Sigmoid colon (tissue), 6 donors: ENCODE measurements at regions not wholly inside any gene's neighbourhood (a gene's known extent, or its start where the extent isn't known, plus 50 kb on each side); places are given as distances from the start of the nearest gene placed in this dataset.
"Not testable (repeated sequence)": the region's sequence is repeated elsewhere in the genome, so short reads cannot be mapped to it uniquely, and the experiment has no call there.

Experiments used
- DNase-seq: peaks from one replicate; pipeline ENCODE4 v3.0.0-alpha.2; 2019
- H3K27ac ChIP-seq, 4 donors: fragments of 200-600 bp; sonication (generic); one replicate each; pipeline ENCODE4 v1.5.1; 2016 to 2019; ENCODE audit warnings: mild to moderate bottlenecking in 1 of 4
- H3K27me3 ChIP-seq, 3 donors: fragments of 200-600 bp; sonication (generic); one replicate each; pipeline ENCODE4 v1.5.1; 2019; ENCODE audit warnings: mild to moderate bottlenecking in 1 of 3
- H3K36me3 ChIP-seq, 4 donors: fragments of 200-600 bp; sonication (generic); one replicate each; pipeline ENCODE4 v1.5.1; 2016 to 2019
- H3K4me1 ChIP-seq, 4 donors: fragments of 200-600 bp; sonication (generic); one replicate each; pipeline ENCODE4 v1.5.1; 2017 to 2019
- H3K4me3 ChIP-seq, 4 donors: fragments of 200-600 bp; sonication (generic); one replicate each; pipeline ENCODE4 v1.5.1; 2017 to 2019; ENCODE audit warnings: mild to moderate bottlenecking in 2 of 4, moderate library complexity in 1 of 4
- H3K9me3 ChIP-seq, 4 donors: fragments of 200-600 bp in 3 of 4; sonication (generic) in 3 of 4; one replicate each; pipeline versions ENCODE4 v1.5.1 to v1.6.1; 2013 to 2019
- CTCF ChIP-seq, 4 experiments: fragments of 450-650 bp in 3 of 4; fragments of 200-600 bp in 1 of 4; IDR thresholded peaks; one replicate each; pipeline ENCODE4 v1.5.1; 2016 to 2019; ENCODE audit warnings: antibody characterized with exemption in 4 of 4, mild to moderate bottlenecking in 3 of 4, moderate library complexity in 2 of 4
- EP300 ChIP-seq, 4 donors: sonication (generic); formaldehyde crosslinking; IDR thresholded peaks; one replicate each; pipeline ENCODE4 v1.6.1; 2017; ENCODE audit warnings: antibody characterized with exemption in 4 of 4
- POLR2A ChIP-seq, 2 donors: fragments of 450-650 bp; IDR thresholded peaks; one replicate each; pipeline ENCODE4 v1.6.1; 2016; ENCODE audit warnings: antibody characterized with exemption in 2 of 2, mild to moderate bottlenecking in 2 of 2, moderate library complexity in 2 of 2
- POLR2AphosphoS5 ChIP-seq, 4 donors: sonication (generic); formaldehyde crosslinking; IDR thresholded peaks; one replicate each; pipeline ENCODE4 v1.6.1; 2017; ENCODE audit warnings: antibody characterized with exemption in 4 of 4
- WGBS, 2 donors: extraction: QIAGEN DNeasy Blood & Tissue Kit; methylation state at CpG; one replicate each; pipeline ENCODE4 v1.1.7; 2013; 5-methylcytosine and 5-hydroxymethylcytosine counted together
- intact Hi-C: fragments of 100-400 bp; cut with DNase I; formaldehyde crosslinking; loops from one replicate; pipeline ENCODE4 v1.15.1; 2023
- donor health status: healthy with polysubstance abuse.
- donor health status: healthy.

DNA sequence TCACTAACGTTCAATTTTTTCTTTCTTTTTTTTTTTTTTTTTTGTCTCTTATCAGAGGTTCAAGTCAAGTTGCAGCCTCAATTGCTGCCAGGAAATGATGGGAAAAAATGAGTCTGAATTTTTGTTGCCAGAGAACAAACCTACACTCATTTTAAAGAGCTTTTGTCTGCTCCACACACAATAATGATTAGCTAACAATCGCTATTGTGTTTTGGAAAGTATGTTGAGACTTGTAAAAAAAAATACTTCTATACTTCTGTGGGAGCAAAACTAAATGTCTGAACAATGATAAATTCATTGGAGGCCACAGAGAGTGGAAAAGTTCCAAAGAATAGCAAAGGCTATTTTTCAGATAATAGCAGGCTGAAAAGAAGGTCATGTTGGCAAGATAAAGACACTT lies 176.3 kb upstream of the LMCD1 start:
- Histone ChIP-seq H3K36me3 (no peaks in the 10 kb centered on the region), H3K4me3 (no peak overlapping the region), H3K9me3 (no peaks in the 10 kb centered on the region), H3K4me1 (no peaks in the 10 kb centered on the region), H3K27ac (no peak overlapping the region), H3K27me3 (no peaks in the 10 kb centered on the region)
- DNase-seq: no peak
- WGBS, 2 donors: 86 to 90% methylated on average over 2 of the region's 2 CpGs
- intact Hi-C loops: no loop called here
- TF ChIP-seq CTCF (IDR thresholded peaks at IDR 0.05) (no peak), POLR2AphosphoS5 (IDR thresholded peaks at IDR 0.05) (no peak), POLR2A (IDR thresholded peaks at IDR 0.05) (no peak), EP300 (IDR thresholded peaks at IDR 0.05) (no peak)

DNA sequence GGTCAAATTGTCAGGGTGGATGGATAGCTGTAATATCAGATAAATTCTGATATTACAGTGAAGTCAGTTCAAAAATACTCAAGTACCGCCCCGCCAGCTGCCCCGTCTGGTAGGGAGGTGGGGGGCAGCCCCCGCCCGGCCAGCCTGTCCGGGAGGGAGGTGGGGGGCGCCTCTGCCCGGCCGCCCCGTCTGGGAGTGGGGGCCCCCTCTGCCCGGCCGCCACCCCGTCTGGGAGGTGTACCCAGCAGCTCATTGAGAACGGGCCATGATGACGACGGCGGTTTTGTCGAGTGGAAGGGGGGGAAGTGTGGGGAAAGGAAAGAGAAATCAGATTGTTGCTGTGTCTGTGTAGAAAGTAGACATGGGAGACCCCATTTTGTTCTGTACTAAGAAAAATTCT lies 175.8 kb upstream of the LMCD1 start:
- H3K4me1 ChIP-seq, DNase-seq, H3K36me3 ChIP-seq, H3K27ac ChIP-seq, intact Hi-C loops, H3K4me3 ChIP-seq, H3K9me3 ChIP-seq, H3K27me3 ChIP-seq: not testable (repeated sequence)
- WGBS, 2 donors: 93 to 95% methylated on average over 18 of the region's 18 CpGs

DNA sequence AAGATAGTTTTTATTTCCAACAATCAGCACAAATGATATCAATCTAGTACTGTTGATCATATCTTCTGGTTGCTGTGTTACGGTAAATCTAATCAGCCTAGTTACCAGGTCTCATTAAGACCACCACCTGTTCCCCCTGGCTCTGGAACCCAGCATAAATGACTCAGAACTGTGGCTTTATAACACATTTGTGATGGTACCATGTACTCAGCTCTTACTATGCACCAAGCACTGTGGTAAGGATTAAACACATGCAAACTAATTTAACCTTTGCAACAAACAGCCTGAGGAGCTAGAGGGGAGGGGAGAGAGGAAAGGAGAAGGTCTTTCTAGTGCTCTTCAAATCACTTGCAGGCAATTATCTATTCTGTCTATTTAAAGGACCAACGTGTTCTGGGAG lies 173.9 kb upstream of the LMCD1 start:
- intact Hi-C loops: no loop called here
- no peaks in the 10 kb centered on the region for H3K36me3 ChIP-seq
- no peaks in the 10 kb centered on the region for H3K27me3 ChIP-seq
- H3K4me1 ChIP-seq: no peaks in the 10 kb centered on the region
- TF ChIP-seq POLR2AphosphoS5 (IDR thresholded peaks at IDR 0.05) (no peak), POLR2A (IDR thresholded peaks at IDR 0.05) (no peak), CTCF (IDR thresholded peaks at IDR 0.05) (no peak), EP300 (IDR thresholded peaks at IDR 0.05) (no peak)
- no peak overlapping the region for H3K27ac ChIP-seq
- WGBS, 2 donors: 49 to 69% methylated on average over 2 of the region's 2 CpGs
- no peak for DNase-seq
- H3K4me3 ChIP-seq: no peak overlapping the region
- H3K9me3 ChIP-seq: no peaks in the 10 kb centered on the region

DNA sequence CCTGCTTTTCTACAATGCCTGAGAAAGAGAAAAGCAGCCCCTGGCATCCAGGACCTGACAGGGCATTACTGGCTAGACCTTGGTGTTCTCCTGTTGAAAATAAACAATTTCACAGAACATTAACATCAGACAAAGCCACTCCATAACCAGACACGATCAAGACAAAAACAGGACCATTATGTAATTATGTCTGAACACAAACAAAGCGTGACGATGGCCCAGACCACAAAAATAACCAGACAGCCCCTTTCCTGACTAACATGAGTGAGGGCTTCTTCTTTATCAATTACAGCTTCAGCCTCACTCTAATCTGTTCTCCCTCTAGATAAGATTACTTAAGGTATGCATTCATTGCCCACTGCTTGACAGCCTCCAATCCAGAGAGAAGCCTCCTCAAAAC lies 172.7 kb upstream of the LMCD1 start:
- H3K27me3 ChIP-seq: no peaks in the 10 kb centered on the region
- no peaks in the 10 kb centered on the region for H3K36me3 ChIP-seq
- intact Hi-C loops: no loop called here
- no peak overlapping the region for H3K4me3 ChIP-seq
- no peak for TF ChIP-seq CTCF (IDR thresholded peaks at IDR 0.05)
- no peak for TF ChIP-seq POLR2A (IDR thresholded peaks at IDR 0.05)
- TF ChIP-seq EP300 (IDR thresholded peaks at IDR 0.05): no peak
- no peak for TF ChIP-seq POLR2AphosphoS5 (IDR thresholded peaks at IDR 0.05)
- no peak for DNase-seq
- H3K4me1 ChIP-seq: no peaks in the 10 kb centered on the region
- no peak overlapping the region for H3K27ac ChIP-seq
- H3K9me3 ChIP-seq: no peaks in the 10 kb centered on the region
- WGBS, 2 donors: 59 to 61% methylated on average over 3 of the region's 3 CpGs

GRCh38 chr3:8329598-8329997 lies 172.0 kb upstream of the LMCD1 start:
- no peak for DNase-seq
- H3K4me3 ChIP-seq: no peak overlapping the region
- H3K9me3 ChIP-seq: no peaks in the 10 kb centered on the region
- TF ChIP-seq POLR2A (IDR thresholded peaks at IDR 0.05): no peak
- no peak for TF ChIP-seq CTCF (IDR thresholded peaks at IDR 0.05)
- no peak for TF ChIP-seq EP300 (IDR thresholded peaks at IDR 0.05)
- TF ChIP-seq POLR2AphosphoS5 (IDR thresholded peaks at IDR 0.05): no peak
- intact Hi-C loops: no loop called here
- no peaks in the 10 kb centered on the region for H3K4me1 ChIP-seq
- H3K27me3 ChIP-seq: no peaks in the 10 kb centered on the region
- no peaks in the 10 kb centered on the region for H3K36me3 ChIP-seq
- no peak overlapping the region for H3K27ac ChIP-seq
